B cell (primary cell): ENCODE measurements at regions not wholly inside any gene's neighbourhood (a gene's known extent, or its start where the extent isn't known, plus 50 kb on each side); places are given as distances from the start of the nearest gene placed in this dataset.

ENCODE experiments used
- ATAC-seq: fragments of 200-7000 bp; cut with Tn5 transposase; one replicate; pipeline ENCODE4 v1.10.0; 2021; ENCODE audit warnings: low read depth, mild to moderate bottlenecking, moderate number of reproducible peaks, moderate library complexity
- CTCF ChIA-PET: fragments of 350-600 bp; sonication (Branson Sonifier 250); formaldehyde crosslinking; loops from one replicate; lab custom pipeline; 2021; ENCODE audit warnings: antibody characterized with exemption, inconsistent platforms; lab: Charles Lee
- POLR2A ChIA-PET: fragments of 350-600 bp; sonication (Branson Sonifier 250); formaldehyde crosslinking; loops from one replicate; lab custom pipeline; 2021; ENCODE audit warnings: antibody characterized with exemption; lab: Charles Lee
- DNase-seq: peaks from one replicate; pipeline ENCODE4 v3.0.0; 2013
- H2AFZ ChIP-seq: 2 replicates; pipeline ENCODE4 v1.6.1; 2012; ENCODE audit warnings: mild to moderate bottlenecking, low read depth, low read length; ENCODE audit not compliant: insufficient read depth, poor library complexity, severe bottlenecking
- H3K27ac ChIP-seq, 2 donors: 1 replicate in 1 of 2; 2 replicates in 1 of 2; pipeline ENCODE4 v1.5.1; 2012 to 2013; ENCODE audit warnings: low read length in 2 of 2, mild to moderate bottlenecking in 2 of 2, moderate library complexity in 1 of 2
- H3K27me3 ChIP-seq, 4 experiments: fragments of 200-600 bp in 1 of 4; sonication (generic) in 1 of 4; replicated peaks in 1 of 4; 1 replicate in 2 of 4; 2 replicates in 2 of 4; pipeline versions ENCODE4 v1.6.1 to v1.7.0; 2013 to 2016; ENCODE audit warnings: low read length in 3 of 4, mild to moderate bottlenecking in 2 of 4, mixed read lengths in 1 of 4, moderate library complexity in 1 of 4; ENCODE audit not compliant: insufficient read depth in 4 of 4, control insufficient read depth in 3 of 4; ENCODE audit errors: control extremely low read depth in 1 of 4
- H3K36me3 ChIP-seq, 2 experiments: replicated peaks in 1 of 2; 1 replicate in 1 of 2; 2 replicates in 1 of 2; pipeline versions ENCODE4 v1.6.1 to v1.7.1; 2013; ENCODE audit warnings: low read length in 1 of 2; ENCODE audit not compliant: insufficient read depth in 2 of 2, control insufficient read depth in 1 of 2; ENCODE audit errors: control extremely low read depth in 1 of 2, extremely low read depth in 1 of 2
- H3K4me1 ChIP-seq, 2 donors: fragments of 200-600 bp in 1 of 2; sonication (generic) in 1 of 2; 1 replicate in 1 of 2; 2 replicates in 1 of 2; pipeline versions ENCODE4 v1.5.1 to v1.6.1; 2013 to 2017; ENCODE audit warnings: low read length in 2 of 2; ENCODE audit not compliant: control insufficient read depth in 2 of 2, insufficient read depth in 2 of 2
- H3K4me2 ChIP-seq: replicated peaks from 2 replicates; pipeline ENCODE3; 2012; ENCODE audit warnings: mild to moderate bottlenecking, low read depth, low read length; ENCODE audit not compliant: poor library complexity, severe bottlenecking
- H3K4me3 ChIP-seq, 5 experiments: fragments of 200-600 bp in 1 of 5; sonication (generic) in 1 of 5; 1 replicate in 3 of 5; 2 replicates in 2 of 5; pipeline versions ENCODE4 v1.5.1 to v1.7.0; 2011 to 2016; ENCODE audit warnings: low read length in 4 of 5, mild to moderate bottlenecking in 4 of 5, low read depth in 2 of 5, control low read depth in 1 of 5, moderate library complexity in 1 of 5; ENCODE audit not compliant: insufficient read depth in 1 of 5; ENCODE audit errors: control extremely low read depth in 1 of 5, extremely low read depth in 1 of 5
- H3K79me2 ChIP-seq: fragments of 200-600 bp; sonication (generic); one replicate; pipeline ENCODE4 v1.6.0; 2016; ENCODE audit warnings: low read length; ENCODE audit not compliant: control insufficient read depth, insufficient read depth
- H3K9ac ChIP-seq: fragments of 200-600 bp; sonication (generic); 2 replicates; pipeline ENCODE4 v1.6.1; 2017; ENCODE audit warnings: mild to moderate bottlenecking, low read length, moderate library complexity
- H3K9me3 ChIP-seq, 3 donors: one replicate each; pipeline versions ENCODE4 v1.6.1 to v1.7.1; 2013; ENCODE audit warnings: low read length in 2 of 3; ENCODE audit not compliant: control insufficient read depth in 2 of 3, insufficient read depth in 1 of 3; ENCODE audit errors: control extremely low read depth in 1 of 3
- H4K20me1 ChIP-seq: 2 replicates; pipeline ENCODE4 v1.6.0; 2012; ENCODE audit warnings: mild to moderate bottlenecking, low read length; ENCODE audit not compliant: insufficient read depth, control insufficient read depth, poor library complexity, severe bottlenecking
- H3K27ac Mint-ChIP-seq: one replicate; pipeline ENCODE4 v1.8.0; 2021; ENCODE audit warnings: mixed read lengths
- H3K27me3 Mint-ChIP-seq: one replicate; pipeline ENCODE4 v1.8.0; 2021; ENCODE audit warnings: mixed read lengths
- H3K4me1 Mint-ChIP-seq: one replicate; pipeline ENCODE4 v1.8.0; 2021; ENCODE audit warnings: mixed read lengths
- H3K4me3 Mint-ChIP-seq: one replicate; pipeline ENCODE4 v1.8.0; 2021; ENCODE audit warnings: mixed read lengths
- H3K9me3 Mint-ChIP-seq: one replicate; pipeline ENCODE4 v1.8.0; 2022; ENCODE audit warnings: mixed read lengths; ENCODE audit not compliant: insufficient read depth
- EZH2 ChIP-seq: IDR thresholded peaks from 2 replicates; pipeline ENCODE4 v1.6.1; 2012; ENCODE audit warnings: borderline replicate concordance, low read depth, mild to moderate bottlenecking, moderate library complexity, low read length; ENCODE audit not compliant: insufficient read depth, poor library complexity, severe bottlenecking
- WGBS: methylation state at CpG from one replicate; pipeline ENCODE4 v1.1.5; 2013; ENCODE audit warnings: missing lambda C conversion rate; ENCODE audit not compliant: insufficient coverage; 5-methylcytosine and 5-hydroxymethylcytosine counted together
- intact Hi-C: fragments of 100-400 bp; cut with micrococcal nuclease; formaldehyde crosslinking; loops from one replicate; pipeline ENCODE4 v1.10.0; 2022
- TF ChIP-seq, protein P1 (sequence below): fragments of 200-600 bp; IDR thresholded peaks from one replicate; pipeline ENCODE4 v1.8.0; 2022; ENCODE audit warnings: antibody characterized with exemption, mild to moderate bottlenecking

DNA sequence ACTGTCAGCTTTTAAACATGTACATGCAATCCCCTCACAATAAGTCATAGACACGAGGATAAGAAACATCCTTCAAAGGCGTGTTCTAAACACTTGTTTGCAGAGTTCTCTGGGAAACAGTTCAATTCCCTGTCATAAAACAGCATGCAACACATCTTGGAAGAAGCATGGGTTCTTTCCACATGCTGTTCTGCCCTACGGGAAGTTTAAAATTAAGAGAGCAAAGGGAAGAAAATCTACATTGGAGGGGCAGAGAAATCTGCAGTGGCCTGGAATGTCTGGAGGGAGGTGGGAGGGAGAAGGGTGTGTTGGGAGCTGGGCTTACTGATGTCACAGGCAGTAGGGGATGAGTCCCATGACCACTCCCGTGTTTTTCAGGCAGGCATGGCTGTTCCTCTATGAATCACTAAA is 98.3 kb upstream of the SLC2A1 start:
- CTCF ChIA-PET: interaction anchor here (1.9 kb wide), 1 partner anchor 134 kb away, joined by 4 read pairs; no protein-coding TSS in a partner anchor
- Mint-ChIP-seq H3K4me1 (peaks cover 13% of the 10 kb centered on the region), H3K27me3 (peaks cover 42% of the 10 kb centered on the region), H3K27ac (no peak overlapping the region), H3K9me3 (no peaks in the 10 kb centered on the region), H3K4me3 (no peak overlapping the region)
- Histone ChIP-seq H3K4me2 (no peak overlapping the region), H4K20me1 (no peaks in the 10 kb centered on the region), H3K36me3 (no peaks in the 10 kb centered on the region), H3K27ac (no peak overlapping the region), H3K9ac (no peak overlapping the region), H3K4me3 (no peak overlapping the region), H3K4me1 (peaks cover 0 to 5% of the 10 kb centered on the region in 2 donors), H3K27me3 (no peaks in the 10 kb centered on the region), H2AFZ (no peak overlapping the region), H3K79me2 (no peaks in the 10 kb centered on the region), H3K9me3 (peaks cover 0 to 3% (median 0%) of the 10 kb centered on the region in 3 donors)
- ATAC-seq: no peak
- no peak for TF ChIP-seq EZH2
- TF ChIP-seq, protein P1, sequence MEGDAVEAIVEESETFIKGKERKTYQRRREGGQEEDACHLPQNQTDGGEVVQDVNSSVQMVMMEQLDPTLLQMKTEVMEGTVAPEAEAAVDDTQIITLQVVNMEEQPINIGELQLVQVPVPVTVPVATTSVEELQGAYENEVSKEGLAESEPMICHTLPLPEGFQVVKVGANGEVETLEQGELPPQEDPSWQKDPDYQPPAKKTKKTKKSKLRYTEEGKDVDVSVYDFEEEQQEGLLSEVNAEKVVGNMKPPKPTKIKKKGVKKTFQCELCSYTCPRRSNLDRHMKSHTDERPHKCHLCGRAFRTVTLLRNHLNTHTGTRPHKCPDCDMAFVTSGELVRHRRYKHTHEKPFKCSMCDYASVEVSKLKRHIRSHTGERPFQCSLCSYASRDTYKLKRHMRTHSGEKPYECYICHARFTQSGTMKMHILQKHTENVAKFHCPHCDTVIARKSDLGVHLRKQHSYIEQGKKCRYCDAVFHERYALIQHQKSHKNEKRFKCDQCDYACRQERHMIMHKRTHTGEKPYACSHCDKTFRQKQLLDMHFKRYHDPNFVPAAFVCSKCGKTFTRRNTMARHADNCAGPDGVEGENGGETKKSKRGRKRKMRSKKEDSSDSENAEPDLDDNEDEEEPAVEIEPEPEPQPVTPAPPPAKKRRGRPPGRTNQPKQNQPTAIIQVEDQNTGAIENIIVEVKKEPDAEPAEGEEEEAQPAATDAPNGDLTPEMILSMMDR: no peak
- no peak for DNase-seq
- intact Hi-C loops: no loop called here
- 94% methylated on average over 2 of the region's 4 CpGs for WGBS
- POLR2A ChIA-PET: no interaction called here

- Histone ChIP-seq H2AFZ (no peak overlapping the region), H3K9me3 (peaks cover 0 to 3% (median 0%) of the 10 kb centered on the region in 3 donors), H3K9ac (no peak overlapping the region), H3K27me3 (no peaks in the 10 kb centered on the region), H4K20me1 (no peaks in the 10 kb centered on the region), H3K4me2 (no peak overlapping the region), H3K36me3 (no peaks in the 10 kb centered on the region), H3K4me1 (peaks cover 0 to 5% of the 10 kb centered on the region in 2 donors), H3K27ac (no peak overlapping the region), H3K4me3 (no peak overlapping the region), H3K79me2 (no peaks in the 10 kb centered on the region)
- H3K4me3 Mint-ChIP-seq: no peak overlapping the region
- no peak overlapping the region for H3K27ac Mint-ChIP-seq
- CTCF ChIA-PET: interaction anchor here (1.1 to 1.9 kb wide), 2 partner anchors 120 to 133 kb away, joined by 3 to 4 read pairs; no protein-coding TSS in a partner anchor
- TF ChIP-seq, protein P1: no peak
- TF ChIP-seq EZH2: no peak
- POLR2A ChIA-PET: no interaction called here
- no peaks in the 10 kb centered on the region for H3K9me3 Mint-ChIP-seq
- DNase-seq: no peak
- intact Hi-C loops: no loop called here
- WGBS: 17% methylated on average over 5 of the region's 5 CpGs
- ATAC-seq: no peak
- peaks cover 13% of the 10 kb centered on the region for H3K4me1 Mint-ChIP-seq
- peaks cover 42% of the 10 kb centered on the region for H3K27me3 Mint-ChIP-seq
These were observed 97.8 kb upstream of the SLC2A1 start for GRCh38 chr1:43056460-43056859.
